ENCODE measurements at regions not wholly inside any gene's neighbourhood (a gene's known extent, or its start where the extent isn't known, plus 50 kb on each side); places are given as distances from the start of the nearest gene placed in this dataset.

- TF ChIP-seq GATAD2A (CRISPR knock-in tag; IDR thresholded peaks at IDR 0.05) (peak; percentile 79), YEATS4 (CRISPR knock-in tag; IDR thresholded peaks at IDR 0.05; ENCODE audit: borderline replicate concordance) (no peak), EP300 (IDR thresholded peaks at IDR 0.05; ENCODE audit: low read depth in 2 of 2, low read length in 2 of 2) (peak in 1 of 2 experiments; percentile 67; a peak in 1 of 4 replicates), EP300 (CRISPR knock-in tag; IDR thresholded peaks at IDR 0.05; ENCODE audit: borderline replicate concordance) (no peak), KDM6A (CRISPR knock-in tag; IDR thresholded peaks at IDR 0.05; ENCODE audit: low read depth) (peak; percentile 60; the same call in 1 of the 2 replicates), REPIN1 (CRISPR knock-in tag; IDR thresholded peaks at IDR 0.05; ENCODE audit: borderline replicate concordance, low read depth) (no peak), RAD51 (IDR thresholded peaks at IDR 0.05; ENCODE audit: borderline replicate concordance) (no peak), ZNF362 (CRISPR knock-in tag; IDR thresholded peaks at IDR 0.05; ENCODE audit: borderline replicate concordance) (no peak), ZFP91 (CRISPR knock-in tag; IDR thresholded peaks at IDR 0.05; ENCODE audit: borderline replicate concordance) (no peak)
Measured at GRCh38 chr5:143680672-143681259, 131.2 kb upstream of the HMHB1 start (continued).

GRCh38 chr5:143679777-143680176, 132.2 kb upstream of the HMHB1 start:
- 0% methylated on average over 1 of the region's 1 CpG for WGBS (ENCODE audit: low lambda C conversion rate)
- intact Hi-C loops (cut with micrococcal nuclease; ENCODE audit: unreplicated experiment) (loop anchor here (10.0 kb wide), 2 partner anchors 85 to 755 kb away; no protein-coding TSS in a partner anchor), in situ Hi-C loops (cut with HindIII; ENCODE audit: extremely low pct_ligation_motif_present, low pct_unique_long_range_greater_than_20kb) (no loop called here)
- H3K79me2 ChIP-seq (ENCODE audit: insufficient read depth, low read length), result no peaks in the 10 kb centered on the region
- no peaks in the 10 kb centered on the region for H4K20me1 ChIP-seq (ENCODE audit: insufficient read depth, low read length)
- no peak overlapping the region for H3K9ac ChIP-seq (ENCODE audit: insufficient read depth, low read depth, low read length)
- CTCF ChIA-PET (ENCODE audit: low intra/inter-chr PET ratio, low total read pairs), result no interaction called here
- DNase-seq (ENCODE audit: low spot score) (peak; percentile 63), ATAC-seq (peak; percentile 16; the same call in 1 of the 3 replicates), FAIRE-seq (peak; percentile 21)
- H3K36me3 ChIP-seq (replicated peaks in 1 of 2; ENCODE audit: control insufficient read depth in 1 of 2, insufficient read depth in 2 of 2, low read length in 2 of 2), result no peaks in the 10 kb centered on the region
- no peak overlapping the region for H3K4me2 ChIP-seq (ENCODE audit: low read depth, low read length)
- peaks cover 0 to 14% of the 10 kb centered on the region in 2 experiments; a peak in 3 of 5 replicates for H3K27me3 ChIP-seq (ENCODE audit: control insufficient read depth in 1 of 2, insufficient read depth in 2 of 2, low read length in 2 of 2)
- no peak overlapping the region for H2AFZ ChIP-seq (ENCODE audit: low read length)
- H3K27ac ChIP-seq (ENCODE audit: extremely low read length, insufficient read depth, low read length), result no peak overlapping the region
- H3K4me3 ChIP-seq (replicated peaks in 1 of 3; ENCODE audit: insufficient read depth in 1 of 3, low read depth in 2 of 3, low read length in 3 of 3), result no peak overlapping the region
- BruUV-seq (replicated peaks), result no TSS peak
- peaks cover 50% of the 10 kb centered on the region for H3K4me1 ChIP-seq (ENCODE audit: insufficient read depth, low read length)
- H3K9me3 ChIP-seq (ENCODE audit: low read length), result no peaks in the 10 kb centered on the region
- POLR2A ChIA-PET, result no interaction called here
- TF ChIP-seq MYNN (CRISPR knock-in tag; IDR thresholded peaks at IDR 0.05; ENCODE audit: low read depth) (no peak), BCL3 (CRISPR knock-in tag; IDR thresholded peaks at IDR 0.05) (no peak), ZNF598 (CRISPR knock-in tag; IDR thresholded peaks at IDR 0.05; ENCODE audit: borderline replicate concordance) (no peak), KLF12 (CRISPR knock-in tag; IDR thresholded peaks at IDR 0.05; ENCODE audit: borderline replicate concordance) (no peak), FOXK1 (CRISPR knock-in tag; IDR thresholded peaks at IDR 0.05; ENCODE audit: borderline replicate concordance, low read depth) (peak; percentile 71; the same call in 1 of the 2 replicates), ZNF101 (CRISPR knock-in tag; IDR thresholded peaks at IDR 0.05; ENCODE audit: borderline replicate concordance, low read depth) (no peak), ZNF264 (CRISPR knock-in tag; IDR thresholded peaks at IDR 0.05) (no peak), FOXA1 (IDR thresholded peaks at IDR 0.05) (no peak), FOXA1 (CRISPR knock-in tag; IDR thresholded peaks at IDR 0.05) (peak; percentile 59; the same call in 1 of the 2 replicates), BCL6 (CRISPR knock-in tag; IDR thresholded peaks at IDR 0.05) (peak; percentile 72), ZNF841 (CRISPR knock-in tag; IDR thresholded peaks at IDR 0.05; ENCODE audit: borderline replicate concordance) (no peak), SP1 (IDR thresholded peaks at IDR 0.05) (no peak), SP1 (CRISPR knock-in tag; IDR thresholded peaks at IDR 0.05) (no peak), ZFP36L1 (CRISPR knock-in tag; IDR thresholded peaks at IDR 0.05) (no peak)

Data from HepG2 (cell line).